Suppressor macrophage (primary cell): ENCODE measurements at regions not wholly inside any gene's neighbourhood (a gene's known extent, or its start where the extent isn't known, plus 50 kb on each side); places are given as distances from the start of the nearest gene placed in this dataset.
"Not testable (repeated sequence)": the region's sequence is repeated elsewhere in the genome, so short reads cannot be mapped to it uniquely, and the experiment has no call there.

Experiments
- DNase-seq, 4 experiments: peaks; one replicate each; pipeline ENCODE4 v3.0.0-alpha.2; 2020 to 2022

DNA sequence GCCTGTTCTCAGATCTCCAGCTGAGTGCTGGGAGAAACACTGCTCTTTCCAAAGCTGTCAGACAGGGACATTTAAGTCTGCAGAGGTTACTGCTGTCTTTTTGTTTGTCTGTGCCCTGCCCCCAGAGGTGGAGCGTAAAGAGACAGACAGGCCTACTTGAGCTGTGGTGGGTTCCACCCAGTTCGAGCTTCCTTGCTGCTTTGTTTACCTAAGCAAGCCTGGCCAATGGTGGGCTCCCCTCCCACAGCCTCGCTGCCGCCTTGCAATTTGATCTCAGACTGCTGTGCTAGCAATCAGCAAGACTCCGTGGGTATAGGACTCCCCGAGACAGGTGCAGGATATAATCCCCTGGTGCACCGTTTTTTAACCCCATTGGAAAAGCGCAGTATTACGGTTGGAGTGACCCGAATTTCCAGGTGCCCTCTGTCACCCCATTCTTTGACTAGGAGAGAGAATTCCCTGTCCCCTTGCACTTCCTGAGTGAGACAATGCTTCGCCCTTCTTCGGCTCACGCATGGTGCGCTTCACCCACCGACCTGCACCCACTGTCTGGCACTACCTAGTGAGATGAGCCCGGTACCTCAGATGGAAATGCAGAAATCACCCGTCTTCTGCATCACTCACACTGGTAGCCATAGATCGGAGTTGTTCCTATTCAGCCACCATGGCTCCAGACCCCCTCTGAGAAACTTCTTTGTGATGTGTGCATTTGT lies 650.3 kb upstream of the ALG10B start:
- no peak for DNase-seq

DNA sequence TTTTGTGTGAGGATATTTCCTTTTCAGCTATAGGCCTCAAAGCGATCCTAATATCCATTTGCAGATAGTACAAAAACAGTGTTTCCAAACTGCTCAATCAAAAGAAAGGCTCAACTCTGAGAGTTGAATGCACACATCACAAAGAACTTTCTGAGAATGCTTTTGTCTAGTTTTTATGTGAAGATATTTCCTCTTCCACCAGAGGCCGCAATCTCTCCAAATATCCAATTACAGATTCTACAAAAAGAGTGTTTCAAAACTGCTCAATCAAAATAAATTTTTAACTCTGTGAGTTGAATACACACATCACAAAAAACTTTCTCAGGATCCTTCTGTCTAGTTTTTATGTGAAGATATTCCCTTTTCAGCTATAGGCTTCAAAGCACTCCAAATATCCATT lies 648.0 kb upstream of the ALG10B start:
- not testable (repeated sequence) for DNase-seq

DNA sequence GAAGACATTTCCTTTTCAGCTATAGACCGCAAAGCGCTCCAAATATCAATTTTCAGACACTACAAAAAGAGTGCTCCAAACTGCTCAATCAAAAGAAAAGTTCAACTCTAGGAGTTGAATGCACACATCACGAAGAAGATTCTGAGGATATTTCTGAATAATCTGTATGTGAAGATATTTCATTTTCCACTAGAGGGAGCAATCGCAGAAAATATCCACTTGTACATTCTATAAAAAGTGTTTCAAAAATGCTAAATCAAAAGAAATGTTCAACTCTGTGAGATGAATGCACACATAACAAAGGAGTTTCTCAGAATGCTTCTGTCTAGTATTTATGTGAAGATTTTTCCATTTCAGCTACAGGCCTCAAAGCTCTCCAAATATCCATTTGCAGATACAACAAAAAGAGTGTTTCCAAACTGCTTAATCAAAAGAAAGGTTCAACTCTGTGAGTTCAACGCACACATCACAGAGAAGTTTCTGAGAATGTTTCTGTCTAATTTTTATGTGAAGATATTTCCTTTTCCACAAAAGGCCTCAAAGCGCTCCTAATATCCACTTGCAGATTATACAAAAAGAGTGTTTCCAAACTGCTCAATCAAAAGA lies 643.8 kb upstream of the ALG10B start:
- peak in 1 of 4 experiments; percentile 3 for DNase-seq

DNA sequence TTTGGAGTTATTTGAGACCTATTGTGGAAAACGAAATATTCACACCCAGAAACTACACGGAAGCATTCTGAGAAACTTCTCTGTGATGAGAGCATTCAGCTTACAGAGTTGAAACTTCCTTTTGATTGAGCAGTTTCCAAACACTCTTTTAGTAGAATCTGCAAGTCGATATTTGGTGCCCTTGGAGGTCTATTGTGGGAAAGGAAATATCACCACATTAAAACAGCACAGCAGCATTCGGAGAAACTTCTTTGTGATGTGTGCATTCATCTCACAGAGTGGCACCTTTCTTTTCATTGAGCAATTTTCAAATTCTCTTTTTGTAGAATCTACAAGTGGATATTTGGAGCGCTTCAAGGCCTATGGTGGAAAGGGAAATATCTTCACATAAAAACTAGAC lies 595.7 kb upstream of the ALG10B start:
- peak in 2 of 4 experiments; percentile 2 to 17 for DNase-seq

DNA sequence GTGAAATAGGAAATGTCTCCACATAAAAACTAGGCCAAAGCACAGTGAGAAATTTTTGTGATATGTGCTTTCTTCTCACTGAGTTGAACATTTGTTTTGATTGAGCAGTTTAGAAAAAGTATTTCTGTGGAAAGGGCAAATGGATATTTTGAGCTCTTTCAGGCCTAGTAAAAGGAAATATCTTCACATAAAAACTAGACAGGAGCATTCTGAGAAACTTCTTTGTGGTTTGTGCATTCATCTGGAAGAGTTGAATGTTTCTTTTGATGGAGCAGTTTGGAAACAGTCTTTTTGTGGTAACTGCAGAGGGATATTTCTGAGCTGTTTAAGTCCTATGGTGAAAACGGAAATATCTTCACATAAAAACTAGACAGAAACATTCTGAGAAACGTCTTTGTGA lies 582.7 kb upstream of the ALG10B start:
- DNase-seq: no peak
